ENCODE measurements at regions not wholly inside any gene's neighbourhood (a gene's known extent, or its start where the extent isn't known, plus 50 kb on each side); places are given as distances from the start of the nearest gene placed in this dataset.

DNA sequence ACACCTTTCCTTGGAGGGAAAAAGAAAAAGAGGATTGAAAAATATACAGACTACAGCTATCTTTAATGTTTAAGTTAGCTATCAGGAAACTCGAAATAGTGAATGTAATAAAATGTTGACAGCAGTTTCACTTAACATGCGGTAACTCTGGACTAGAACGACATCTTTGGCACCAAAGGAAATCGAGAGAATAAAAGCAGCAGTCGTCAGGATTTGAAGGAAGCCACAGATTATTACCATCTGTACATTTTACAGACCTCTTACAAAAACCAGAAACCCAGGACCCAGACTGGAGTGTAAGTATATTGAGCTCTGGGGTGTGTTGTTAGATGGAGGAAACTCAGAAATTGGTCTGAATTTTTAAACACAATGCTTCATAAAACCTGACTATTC, 51.6 kb upstream of the STOX2 start:
- DNase-seq: no peak

Measured in NCI-H1417 treated with DMSO at 0.1 percent for 48 hours (cell line).